ENCODE measurements at regions not wholly inside any gene's neighbourhood (a gene's known extent, or its start where the extent isn't known, plus 50 kb on each side); places are given as distances from the start of the nearest gene placed in this dataset.

GRCh38 chr13:19332378-19332777 is 150.8 kb upstream of the TUBA3C start (continued):
- TF ChIP-seq ARID5B (CRISPR knock-in tag; IDR thresholded peaks at IDR 0.05) (no peak), ZNF704 (CRISPR knock-in tag; IDR thresholded peaks at IDR 0.05; ENCODE audit: borderline replicate concordance) (no peak), BRF2 (CRISPR knock-in tag; IDR thresholded peaks at IDR 0.05) (no peak), MTF2 (CRISPR knock-in tag; IDR thresholded peaks at IDR 0.05; ENCODE audit: borderline replicate concordance) (no peak), TERF1 (CRISPR knock-in tag; IDR thresholded peaks at IDR 0.05) (no peak), ELF1 (CRISPR knock-in tag; IDR thresholded peaks at IDR 0.05) (no peak), ZNF224 (CRISPR knock-in tag; IDR thresholded peaks at IDR 0.05) (no peak), ESRRA (CRISPR knock-in tag; IDR thresholded peaks at IDR 0.05; ENCODE audit: low read depth) (no peak), MEIS2 (CRISPR knock-in tag; IDR thresholded peaks at IDR 0.05) (no peak), MLXIP (CRISPR knock-in tag; IDR thresholded peaks at IDR 0.05; ENCODE audit: borderline replicate concordance) (no peak), ZKSCAN8 (CRISPR knock-in tag; IDR thresholded peaks at IDR 0.05; ENCODE audit: borderline replicate concordance) (no peak), MAFF (IDR thresholded peaks at IDR 0.05; ENCODE audit: low read depth, low read length) (peak; percentile 75), ZSCAN31 (CRISPR knock-in tag; IDR thresholded peaks at IDR 0.05; ENCODE audit: low read depth) (no peak), KDM5A (IDR thresholded peaks at IDR 0.05; ENCODE audit: borderline replicate concordance, low read length) (no peak), ZBED4 (CRISPR knock-in tag; IDR thresholded peaks at IDR 0.05; ENCODE audit: borderline replicate concordance) (no peak)
